ENCODE measurements at regions not wholly inside any gene's neighbourhood (a gene's known extent, or its start where the extent isn't known, plus 50 kb on each side); places are given as distances from the start of the nearest gene placed in this dataset.

- Histone ChIP-seq H4K20me1 (ENCODE audit: insufficient read depth, low read length) (no peaks in the 10 kb centered on the region), H3K4me3 (ENCODE audit: insufficient read depth, low read depth, low read length) (no peak overlapping the region), H3K27ac (ENCODE audit: low read depth, low read length) (no peak overlapping the region), H3K27me3 (ENCODE audit: insufficient read depth, low read length) (no peaks in the 10 kb centered on the region), H3K9ac (ENCODE audit: low read length) (no peak overlapping the region), H3K9me3 (ENCODE audit: insufficient read depth, low read depth, low read length) (no peaks in the 10 kb centered on the region), H3K4me2 (ENCODE audit: low read length) (no peak overlapping the region), H3K79me2 (ENCODE audit: insufficient read depth, low read length) (no peaks in the 10 kb centered on the region), H2AFZ (ENCODE audit: low read depth, low read length) (no peak overlapping the region), H3K4me1 (ENCODE audit: insufficient read depth, low read length) (peaks cover 10% of the 10 kb centered on the region), H3K36me3 (ENCODE audit: insufficient read depth, low read length) (no peaks in the 10 kb centered on the region)
- H3K27me3 Mint-ChIP-seq (ENCODE audit: low read depth, unreplicated experiment): peaks cover 21% of the 10 kb centered on the region
- H3K9me3 Mint-ChIP-seq (ENCODE audit: unreplicated experiment): no peaks in the 10 kb centered on the region
- no peak for TF ChIP-seq EZH2 (IDR thresholded peaks at IDR 0.05; ENCODE audit: insufficient read depth, low read length)
- no peak for TF ChIP-seq CTCF (IDR thresholded peaks at IDR 0.05; ENCODE audit: insufficient read depth, low read depth, low read length)
- peaks cover 2% of the 10 kb centered on the region for H3K4me1 Mint-ChIP-seq (ENCODE audit: low read depth, unreplicated experiment)
- FAIRE-seq: no peak
- no peaks in the 10 kb centered on the region for H3K36me3 Mint-ChIP-seq (ENCODE audit: low read depth, unreplicated experiment)
- no peak overlapping the region for H3K4me3 Mint-ChIP-seq (ENCODE audit: unreplicated experiment)
- H3K27ac Mint-ChIP-seq (ENCODE audit: unreplicated experiment): no peak overlapping the region
- no peak for DNase-seq (ENCODE audit: low read depth)
Measured at GRCh38 chr11:70024036-70024772, 53.9 kb upstream of the ANO1 start.

- H3K79me2 ChIP-seq (ENCODE audit: insufficient read depth, low read length): no peaks in the 10 kb centered on the region
- H3K36me3 ChIP-seq (ENCODE audit: insufficient read depth, low read length): no peaks in the 10 kb centered on the region
- no peaks in the 10 kb centered on the region for H3K9me3 Mint-ChIP-seq (ENCODE audit: unreplicated experiment)
- H3K4me3 Mint-ChIP-seq (ENCODE audit: unreplicated experiment): no peak overlapping the region
- H3K27ac ChIP-seq (ENCODE audit: low read depth, low read length): no peak overlapping the region
- H3K4me3 ChIP-seq (ENCODE audit: insufficient read depth, low read depth, low read length): no peak overlapping the region
- no peak for FAIRE-seq
- no peaks in the 10 kb centered on the region for H3K9me3 ChIP-seq (ENCODE audit: insufficient read depth, low read depth, low read length)
- DNase-seq (ENCODE audit: low read depth): no peak
- H3K4me1 ChIP-seq (ENCODE audit: insufficient read depth, low read length): peaks cover 10% of the 10 kb centered on the region
- H3K27me3 ChIP-seq (ENCODE audit: insufficient read depth, low read length): no peaks in the 10 kb centered on the region
- no peaks in the 10 kb centered on the region for H3K36me3 Mint-ChIP-seq (ENCODE audit: low read depth, unreplicated experiment)
- no peak overlapping the region for H3K4me2 ChIP-seq (ENCODE audit: low read length)
- peaks cover 18% of the 10 kb centered on the region for H3K27me3 Mint-ChIP-seq (ENCODE audit: low read depth, unreplicated experiment)
- no peak overlapping the region for H3K9ac ChIP-seq (ENCODE audit: low read length)
- TF ChIP-seq EZH2 (IDR thresholded peaks at IDR 0.05; ENCODE audit: insufficient read depth, low read length) (no peak), CTCF (IDR thresholded peaks at IDR 0.05; ENCODE audit: insufficient read depth, low read depth, low read length) (no peak)
- no peak overlapping the region for H3K27ac Mint-ChIP-seq (ENCODE audit: unreplicated experiment)
- H4K20me1 ChIP-seq (ENCODE audit: insufficient read depth, low read length): no peaks in the 10 kb centered on the region
- no peak overlapping the region for H2AFZ ChIP-seq (ENCODE audit: low read depth, low read length)
- H3K4me1 Mint-ChIP-seq (ENCODE audit: low read depth, unreplicated experiment): peaks cover 5% of the 10 kb centered on the region
Measured at GRCh38 chr11:70024773-70025045, 53.4 kb upstream of the ANO1 start.

GRCh38 chr11:70025308-70025707 is 52.8 kb upstream of the ANO1 start:
- H3K36me3 ChIP-seq (ENCODE audit: insufficient read depth, low read length): no peaks in the 10 kb centered on the region
- no peaks in the 10 kb centered on the region for H4K20me1 ChIP-seq (ENCODE audit: insufficient read depth, low read length)
- Mint-ChIP-seq H3K36me3 (ENCODE audit: low read depth, unreplicated experiment) (no peaks in the 10 kb centered on the region), H3K4me1 (ENCODE audit: low read depth, unreplicated experiment) (peaks cover 6% of the 10 kb centered on the region), H3K9me3 (ENCODE audit: unreplicated experiment) (no peaks in the 10 kb centered on the region), H3K27ac (ENCODE audit: unreplicated experiment) (no peak overlapping the region), H3K27me3 (ENCODE audit: low read depth, unreplicated experiment) (peaks cover 20% of the 10 kb centered on the region), H3K4me3 (ENCODE audit: unreplicated experiment) (no peak overlapping the region)
- no peaks in the 10 kb centered on the region for H3K27me3 ChIP-seq (ENCODE audit: insufficient read depth, low read length)
- TF ChIP-seq CTCF (IDR thresholded peaks at IDR 0.05; ENCODE audit: insufficient read depth, low read depth, low read length): no peak
- no peak overlapping the region for H3K9ac ChIP-seq (ENCODE audit: low read length)
- no peak for DNase-seq (ENCODE audit: low read depth)
- no peak overlapping the region for H3K27ac ChIP-seq (ENCODE audit: low read depth, low read length)
- H3K79me2 ChIP-seq (ENCODE audit: insufficient read depth, low read length): no peaks in the 10 kb centered on the region
- no peak overlapping the region for H3K4me2 ChIP-seq (ENCODE audit: low read length)
- H3K4me1 ChIP-seq (ENCODE audit: insufficient read depth, low read length): peaks cover 6% of the 10 kb centered on the region
- no peaks in the 10 kb centered on the region for H3K9me3 ChIP-seq (ENCODE audit: insufficient read depth, low read depth, low read length)
- no peak overlapping the region for H3K4me3 ChIP-seq (ENCODE audit: insufficient read depth, low read depth, low read length)
- no peak for FAIRE-seq
- H2AFZ ChIP-seq (ENCODE audit: low read depth, low read length): no peak overlapping the region
